HL-60/S4 (cell line): ENCODE measurements at regions not wholly inside any gene's neighbourhood (a gene's known extent, or its start where the extent isn't known, plus 50 kb on each side); places are given as distances from the start of the nearest gene placed in this dataset.

ENCODE experiments used
- in situ Hi-C: fragments of 300-500 bp; cut with MboI; formaldehyde crosslinking; loops from 2 replicates; pipeline ENCODE4 v1.14.3; 2022; ENCODE audit warnings: low sequenced_read_pairs

DNA sequence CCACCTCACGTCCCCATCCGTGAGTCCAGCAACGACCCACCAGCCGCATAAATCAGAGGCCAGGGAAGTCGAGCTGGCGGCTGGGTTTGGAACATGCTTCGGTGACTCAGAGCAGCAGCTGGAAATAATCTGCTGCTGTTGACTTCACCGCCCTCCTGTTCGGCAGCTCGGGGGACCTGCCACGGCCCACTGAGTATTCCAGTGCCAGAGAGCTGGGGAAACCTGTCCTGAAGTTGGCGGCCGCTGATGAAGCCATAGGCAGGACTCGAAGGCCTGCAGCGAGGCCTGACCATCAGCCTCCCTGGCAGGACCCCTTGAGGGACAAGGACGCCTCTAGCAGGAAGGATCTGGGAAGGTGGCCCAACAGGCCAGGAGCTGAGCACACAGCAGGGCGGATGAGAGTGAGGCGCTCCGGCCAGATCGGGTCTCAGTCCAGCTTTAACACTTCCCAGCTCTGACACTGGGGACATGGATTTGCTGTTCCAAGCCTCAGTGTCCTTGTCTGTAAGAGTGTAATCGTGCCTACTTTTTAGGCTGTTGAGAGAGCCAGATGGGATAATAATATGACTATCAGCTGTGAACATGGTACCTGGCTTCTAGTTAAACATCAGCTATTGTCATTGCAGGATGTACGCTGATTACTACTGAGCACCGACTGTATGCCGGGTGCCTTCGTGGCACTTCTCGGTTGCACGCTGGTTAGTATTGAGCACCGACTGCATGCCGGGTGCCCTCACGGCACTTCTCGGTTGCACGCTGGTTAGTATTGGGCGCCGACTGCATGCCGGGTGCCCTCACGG is 50.4 kb upstream of the CIBAR2 start:
- in situ Hi-C loops = no loop called here

DNA sequence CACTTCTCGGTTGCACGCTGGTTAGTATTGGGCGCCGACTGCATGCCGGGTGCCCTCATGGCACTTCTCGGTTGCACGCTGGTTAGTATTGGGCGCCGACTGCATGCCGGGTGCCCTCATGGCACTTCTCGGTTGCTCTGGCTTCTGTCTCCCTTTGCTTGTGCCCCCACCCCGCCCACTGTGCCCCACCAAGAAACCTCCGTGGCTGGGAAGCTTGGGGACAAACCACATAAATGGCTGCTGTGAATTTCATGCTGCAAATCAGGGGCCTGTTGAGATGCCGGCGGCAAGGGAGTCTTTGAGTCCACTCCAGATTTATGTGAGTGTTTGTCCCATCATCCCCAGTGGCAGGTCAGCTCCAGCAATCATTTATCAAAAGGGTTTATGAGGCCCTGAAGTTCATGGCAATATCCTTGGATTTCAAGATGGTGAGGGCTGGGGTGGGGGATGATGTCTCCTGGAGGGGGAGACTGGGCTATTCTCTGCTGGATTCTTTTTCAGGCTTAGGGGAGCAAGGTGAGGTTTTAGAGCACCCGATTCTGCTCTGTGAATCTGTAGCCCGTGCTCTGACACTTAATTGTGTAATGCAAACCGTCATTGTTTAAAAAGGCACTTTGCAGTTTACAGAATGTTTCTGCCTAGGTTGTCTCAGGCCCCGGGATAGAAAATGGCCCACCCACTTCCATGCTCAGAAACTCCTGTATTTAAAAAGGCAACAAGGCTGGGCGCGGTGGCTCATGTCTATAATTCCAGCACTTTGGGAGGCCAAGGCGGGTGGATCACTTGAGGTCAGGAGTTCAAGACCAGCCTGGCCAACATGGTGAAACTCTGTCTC is 51.2 kb upstream of the CIBAR2 start:
- in situ Hi-C loops = no loop called here

DNA sequence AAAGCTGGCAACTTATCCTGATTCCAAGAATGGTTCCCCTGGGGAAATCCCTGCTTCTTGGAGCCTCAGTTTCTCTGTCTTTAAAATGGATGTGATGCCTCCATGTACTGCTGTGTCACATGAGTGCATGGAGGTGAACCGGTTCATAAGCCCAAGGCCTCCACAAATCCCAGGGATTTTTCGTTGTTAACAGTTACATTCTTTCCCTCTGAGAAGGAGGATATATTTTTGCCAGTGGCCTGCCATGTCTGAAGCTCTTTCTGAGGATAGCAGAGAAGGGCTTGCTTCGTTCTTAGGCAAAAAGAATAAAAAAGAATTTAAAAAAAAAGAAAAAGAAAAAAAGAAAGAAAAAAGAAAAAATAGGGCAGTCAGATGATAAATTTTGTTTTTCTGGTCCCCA is 52.2 kb upstream of the CIBAR2 start:
- in situ Hi-C loops = no loop called here

DNA sequence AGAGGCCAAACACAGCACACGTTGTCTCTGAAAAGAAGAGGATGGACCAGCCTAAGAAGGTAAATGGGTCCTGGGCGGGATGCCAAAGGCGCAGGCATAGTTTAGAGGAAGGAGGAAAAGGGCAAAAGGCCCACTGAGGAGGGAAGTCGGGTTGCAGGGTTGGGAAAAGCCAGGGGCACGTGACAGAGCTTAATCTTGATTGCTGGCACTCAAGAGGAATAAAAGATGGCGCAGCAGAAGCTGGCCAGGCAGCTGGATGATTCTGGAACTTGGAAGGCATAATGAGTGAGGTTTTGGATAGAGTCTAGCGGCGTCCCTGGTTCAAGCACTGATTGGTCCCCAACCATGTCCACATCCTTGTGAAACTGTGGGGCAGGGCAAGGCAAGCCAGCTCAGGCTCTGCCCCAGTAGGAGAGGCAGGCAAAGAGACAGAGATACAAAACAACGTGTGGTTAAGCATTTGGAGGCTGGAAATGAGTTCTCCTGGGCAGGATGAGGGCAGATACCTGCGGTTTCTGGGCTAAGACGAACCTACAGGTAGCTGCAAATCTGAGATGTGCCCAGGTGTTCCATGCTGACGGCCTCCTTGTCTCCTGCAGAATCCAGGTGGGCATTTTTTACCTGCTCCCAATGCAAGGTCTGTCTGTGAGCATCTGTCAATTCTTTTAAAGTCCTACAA is 52.7 kb upstream of the CIBAR2 start:
- in situ Hi-C loops = no loop called here

DNA sequence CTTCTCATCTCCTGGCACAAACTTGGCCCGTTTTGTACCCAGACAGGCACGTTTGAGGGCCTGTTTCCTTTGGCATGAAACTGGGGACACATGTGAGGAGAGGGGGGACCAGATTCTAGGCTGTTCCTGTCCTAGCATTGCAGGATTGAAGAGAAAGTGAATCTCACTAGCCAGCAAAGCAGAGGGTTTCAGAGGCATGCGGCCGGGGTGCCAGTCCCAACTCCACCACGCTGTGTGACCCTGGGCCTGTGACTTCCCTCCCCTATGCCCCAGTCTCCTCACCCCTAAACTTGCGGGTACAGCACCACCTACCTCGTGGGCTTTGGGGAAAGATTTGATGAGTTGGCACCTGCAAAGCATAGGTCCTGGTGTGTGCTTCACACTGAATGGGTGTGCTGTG is 53.5 kb upstream of the CIBAR2 start:
- in situ Hi-C loops = no loop called here

DNA sequence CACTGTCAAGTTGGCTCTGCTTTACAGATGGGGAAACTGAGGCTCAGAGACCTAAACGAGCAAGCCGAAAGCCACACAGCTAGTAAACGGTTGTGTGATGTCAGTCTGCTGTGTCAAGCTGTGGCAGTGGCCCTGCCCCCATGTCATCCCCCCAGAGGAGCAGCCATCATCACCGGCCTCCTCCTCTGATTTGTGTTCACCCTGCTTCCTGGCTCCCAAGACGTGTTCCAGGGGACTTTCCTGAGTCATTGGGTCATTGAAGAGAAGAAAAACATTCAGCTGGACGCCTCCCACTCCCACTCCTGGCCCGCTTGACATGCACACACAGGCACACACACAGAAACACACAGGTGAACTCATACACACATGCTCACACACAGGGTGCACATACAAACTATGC is 54.0 kb upstream of the CIBAR2 start:
- in situ Hi-C loops = no loop called here

DNA sequence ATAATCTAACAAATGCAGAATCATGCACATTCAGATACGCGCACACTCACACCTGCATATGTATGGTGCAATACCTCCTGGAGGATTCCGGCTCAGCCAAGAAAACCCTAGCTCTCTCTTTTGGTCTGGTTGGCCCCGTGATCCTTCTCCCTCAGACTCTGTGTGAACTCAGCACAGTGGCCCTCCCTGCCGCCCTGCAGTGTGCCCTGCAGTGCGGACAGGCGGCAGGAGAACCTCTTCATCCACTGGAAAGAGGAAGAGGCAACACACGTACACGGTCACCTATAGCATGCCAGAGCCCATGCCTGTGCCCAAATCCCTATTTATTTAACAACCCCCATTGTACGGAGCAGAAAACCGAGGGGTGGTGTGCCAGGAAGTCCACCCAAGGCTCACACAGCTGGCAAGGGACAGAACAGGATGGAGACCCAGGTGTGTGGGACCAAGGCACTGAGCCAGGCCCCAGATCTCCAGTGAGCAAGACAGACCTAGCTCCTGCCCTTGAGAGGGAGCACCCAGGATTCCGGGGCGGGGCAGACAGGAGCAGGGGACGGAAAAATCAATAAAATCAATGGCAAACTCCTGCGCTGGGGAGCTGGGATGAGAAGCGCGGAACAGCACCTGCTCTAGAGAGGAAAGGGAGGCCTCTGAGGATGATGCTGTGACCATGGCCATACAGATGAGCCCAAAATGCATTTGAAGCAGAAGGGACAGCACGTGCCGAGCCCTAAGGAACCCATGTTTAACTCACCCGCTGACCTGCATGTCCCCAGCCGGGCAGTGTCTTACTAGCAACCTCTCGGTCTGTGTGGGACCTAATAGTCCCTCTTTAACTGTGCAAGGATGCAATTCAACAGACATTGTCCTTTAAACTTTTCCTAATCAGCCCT is 54.7 kb upstream of the CIBAR2 start:
- in situ Hi-C loops = no loop called here

DNA sequence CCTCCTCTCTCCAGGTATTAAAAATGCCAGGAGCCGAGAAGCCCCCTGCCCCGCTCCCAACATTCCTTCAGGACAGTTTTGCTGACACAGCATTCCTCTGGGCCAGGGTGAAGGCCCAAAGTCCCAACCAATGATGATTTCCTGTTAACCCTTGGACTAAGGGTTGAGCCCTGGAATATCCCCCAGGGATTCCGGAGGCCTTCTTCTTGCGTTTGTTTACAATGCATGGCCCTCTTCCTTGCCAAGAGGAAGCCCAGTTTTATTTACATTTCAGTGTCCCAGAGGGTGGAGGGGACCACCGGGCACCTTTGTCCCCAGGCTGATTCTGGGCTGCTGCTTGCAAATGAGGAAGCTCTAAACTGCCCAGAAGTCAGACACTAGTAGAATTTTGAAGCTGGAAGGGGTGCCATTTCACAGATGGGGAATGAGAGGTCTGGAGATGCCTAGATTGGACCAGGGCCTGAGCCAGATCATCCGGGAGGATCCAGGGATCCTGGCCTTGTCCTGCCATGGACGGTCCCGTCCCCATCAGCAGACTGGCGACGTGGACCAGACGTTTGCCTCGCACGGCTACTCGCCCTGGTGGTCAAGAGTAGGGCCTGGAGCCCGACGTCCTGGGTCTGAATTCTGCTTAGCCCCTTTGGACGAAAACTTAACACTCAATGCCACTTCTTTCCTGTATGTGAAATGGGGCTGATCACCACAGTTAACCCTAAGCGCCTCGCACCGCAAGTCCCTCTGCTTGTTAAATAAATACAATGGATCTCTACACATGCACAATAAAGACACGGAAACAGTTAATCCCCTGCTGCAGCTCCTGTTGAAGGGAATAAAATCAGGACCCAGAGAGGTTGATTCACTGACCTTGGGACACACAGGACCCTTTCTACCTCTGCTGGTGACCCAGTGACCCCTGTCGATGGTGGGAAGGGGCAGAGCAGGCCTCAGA is 55.6 kb upstream of the CIBAR2 start:
- in situ Hi-C loops = no loop called here

DNA sequence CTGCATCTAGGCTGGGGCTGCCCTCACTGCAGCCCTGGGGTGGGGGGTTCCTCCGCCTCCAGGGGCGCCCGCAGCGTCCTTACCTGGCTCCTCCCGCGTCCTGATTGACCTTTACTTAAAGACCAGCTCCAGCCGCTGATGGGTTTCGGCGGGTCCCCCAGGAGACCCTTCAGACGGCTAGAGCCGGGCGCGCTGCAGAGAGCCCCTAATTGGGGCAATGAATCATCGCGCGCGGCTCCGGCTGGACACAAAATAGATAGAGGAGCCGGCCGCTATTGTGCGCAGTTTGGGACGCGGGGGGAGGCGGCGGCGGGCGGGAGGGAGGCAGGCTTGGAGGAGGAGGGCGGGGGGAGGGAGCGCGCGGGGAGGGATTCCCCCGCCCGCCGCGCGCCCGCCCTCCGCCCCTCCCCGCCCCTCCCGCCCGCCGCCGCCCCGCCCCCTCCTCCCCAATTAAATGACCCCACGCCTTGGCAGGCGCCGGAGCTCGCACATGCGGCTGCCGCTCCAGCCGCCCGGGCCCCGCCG is 56.5 kb upstream of the CIBAR2 start:
- in situ Hi-C loops = no loop called here

DNA sequence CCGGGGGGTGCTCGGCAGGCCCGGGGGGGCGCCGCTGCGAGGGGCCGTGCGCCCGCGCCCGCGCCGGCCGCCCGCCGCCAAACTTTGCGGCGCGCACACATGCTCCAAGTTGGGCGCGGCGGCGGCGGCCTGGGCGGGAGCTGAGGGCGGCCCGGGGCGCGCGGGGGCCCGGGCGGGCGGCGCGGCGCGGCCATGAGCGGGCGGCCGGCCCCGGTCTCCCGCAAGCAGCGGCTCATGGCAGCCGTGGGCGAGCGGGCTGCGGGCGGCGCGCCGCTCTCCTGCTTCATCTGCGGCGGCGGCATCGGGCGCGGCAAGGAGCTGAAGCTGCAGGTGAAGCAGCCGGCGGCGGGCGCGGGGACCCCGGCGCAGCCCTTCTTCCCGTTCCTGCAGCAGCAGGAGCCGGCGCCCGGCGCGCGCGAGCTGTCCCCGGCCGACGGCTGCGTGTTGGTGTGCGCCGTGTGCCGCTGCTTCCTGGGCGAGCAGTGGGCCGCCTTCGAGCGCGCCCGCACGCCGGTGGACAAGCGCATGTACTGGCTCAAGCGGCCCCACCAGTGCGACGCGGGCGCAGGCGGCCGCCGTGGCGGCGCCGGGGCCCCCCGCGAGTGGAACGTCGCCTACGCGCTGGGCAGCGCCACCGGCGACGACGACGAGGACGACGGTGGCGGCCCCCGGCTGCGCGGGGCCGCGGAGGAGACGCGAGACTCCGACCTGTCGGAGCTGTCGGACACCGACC is 57.2 kb upstream of the CIBAR2 start:
- in situ Hi-C loops = no loop called here

DNA sequence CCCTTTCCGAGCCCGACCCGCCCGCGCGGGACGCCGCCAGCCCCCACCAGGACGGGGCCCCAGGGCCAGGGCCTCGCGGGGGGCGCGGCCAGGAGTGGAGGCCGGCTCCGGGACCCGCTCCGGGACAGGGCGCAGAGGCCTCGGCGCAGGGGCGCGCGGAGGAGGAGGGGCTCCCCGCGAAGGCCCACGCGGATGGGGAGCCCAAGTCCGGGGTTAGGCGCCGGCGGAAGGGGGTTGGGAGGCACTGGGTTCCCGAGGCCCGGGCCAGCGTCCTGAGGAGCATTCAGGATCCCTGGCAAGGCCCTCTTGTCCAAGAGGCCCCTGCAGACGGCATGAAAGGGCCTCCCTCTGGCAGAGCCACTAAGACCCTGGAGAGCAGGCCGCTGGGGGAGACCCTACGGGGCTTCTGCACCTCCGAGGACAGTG is 57.8 kb upstream of the CIBAR2 start:
- in situ Hi-C loops = no loop called here

DNA sequence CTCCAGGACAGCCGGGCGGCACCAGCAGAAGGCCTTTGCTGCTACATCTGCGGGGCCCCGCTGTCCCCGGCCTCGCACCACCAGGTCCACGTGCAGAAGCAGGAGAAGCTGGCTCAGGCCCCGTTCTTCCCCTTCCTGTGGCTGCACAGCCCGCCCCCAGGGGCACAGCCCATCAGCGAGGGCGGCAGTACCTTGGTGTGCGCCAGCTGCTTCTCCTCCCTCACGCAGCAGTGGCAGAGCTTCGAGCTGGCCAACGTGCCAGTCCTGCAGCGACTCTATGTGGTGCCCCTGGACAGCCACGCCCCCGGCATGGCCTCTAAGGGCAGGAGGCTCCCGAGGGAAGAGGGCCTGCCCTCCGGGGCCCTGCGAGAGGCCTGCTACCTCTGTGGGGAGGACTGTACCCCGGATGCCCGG is 58.3 kb upstream of the CIBAR2 start:
- in situ Hi-C loops = no loop called here

DNA sequence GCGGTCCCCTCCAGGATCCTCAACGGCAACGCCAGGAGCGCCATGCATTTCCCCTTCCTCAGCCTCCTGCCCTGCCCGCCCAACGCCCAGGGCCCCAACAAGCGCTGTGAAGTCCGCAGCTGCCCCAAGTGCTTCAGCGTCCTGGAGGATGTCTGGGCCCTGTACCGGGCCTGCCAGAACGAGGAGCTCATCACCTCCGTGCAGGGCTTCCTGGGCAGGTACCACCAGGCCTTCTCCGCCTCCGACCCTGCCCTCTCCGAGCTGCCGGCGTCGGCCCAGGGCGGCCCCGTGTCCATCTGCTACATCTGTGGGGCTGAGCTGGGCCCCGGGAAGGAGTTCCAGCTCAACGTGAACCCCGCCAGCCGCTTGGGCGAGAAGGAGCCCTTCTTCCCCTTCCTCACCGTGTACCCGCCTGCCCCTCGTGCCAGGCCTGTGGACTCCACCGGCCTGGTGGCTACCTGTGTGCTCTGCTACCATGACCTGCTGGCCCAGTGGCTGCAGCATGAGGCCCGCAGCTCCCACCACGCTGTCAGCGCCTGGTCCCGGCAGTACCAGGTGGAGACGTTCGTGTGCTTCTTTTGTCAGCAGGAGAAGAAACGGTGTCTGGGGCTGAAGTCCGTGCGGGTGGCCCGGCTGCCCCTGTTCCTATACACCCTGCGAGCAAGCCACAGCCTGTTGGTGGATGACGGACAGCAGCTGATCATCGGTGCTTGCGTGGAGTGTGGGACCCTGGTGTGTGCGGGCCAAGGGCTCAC is 58.9 kb upstream of the CIBAR2 start:
- in situ Hi-C loops = no loop called here

DNA sequence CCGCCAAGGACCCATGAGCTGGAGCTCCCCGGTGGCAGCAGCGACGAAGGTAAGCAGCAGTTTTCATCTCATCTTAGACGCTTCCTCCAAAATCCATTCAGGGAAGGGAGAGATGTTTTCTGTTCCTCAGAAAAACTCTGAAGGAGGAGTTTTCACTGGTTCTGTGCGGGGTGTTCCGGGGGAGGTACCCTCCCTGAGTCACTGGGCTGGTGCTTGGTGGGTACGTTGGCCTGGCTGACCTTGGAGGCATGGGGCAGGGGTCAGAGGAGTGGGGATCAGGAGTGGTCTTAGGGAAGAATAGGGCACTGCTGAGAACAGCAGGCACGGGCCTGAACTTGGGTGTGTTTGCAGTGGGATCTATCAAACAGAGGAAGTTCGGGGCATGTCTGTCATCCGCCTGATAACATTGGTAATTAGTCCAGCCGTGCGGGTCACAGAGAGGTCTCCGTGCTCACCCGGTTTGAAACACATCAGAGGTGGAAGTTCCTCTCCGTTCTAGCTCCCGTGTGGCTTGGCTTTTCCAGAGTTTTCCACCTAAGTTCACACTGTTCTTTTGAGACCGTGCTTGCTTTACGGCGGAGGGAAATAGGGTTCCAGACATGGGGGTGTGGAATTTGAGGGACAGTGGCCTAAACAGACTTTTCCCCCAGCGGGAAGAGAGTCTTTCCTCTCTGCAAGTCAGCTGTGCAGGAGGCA is 59.6 kb upstream of the CIBAR2 start:
- in situ Hi-C loops = no loop called here

DNA sequence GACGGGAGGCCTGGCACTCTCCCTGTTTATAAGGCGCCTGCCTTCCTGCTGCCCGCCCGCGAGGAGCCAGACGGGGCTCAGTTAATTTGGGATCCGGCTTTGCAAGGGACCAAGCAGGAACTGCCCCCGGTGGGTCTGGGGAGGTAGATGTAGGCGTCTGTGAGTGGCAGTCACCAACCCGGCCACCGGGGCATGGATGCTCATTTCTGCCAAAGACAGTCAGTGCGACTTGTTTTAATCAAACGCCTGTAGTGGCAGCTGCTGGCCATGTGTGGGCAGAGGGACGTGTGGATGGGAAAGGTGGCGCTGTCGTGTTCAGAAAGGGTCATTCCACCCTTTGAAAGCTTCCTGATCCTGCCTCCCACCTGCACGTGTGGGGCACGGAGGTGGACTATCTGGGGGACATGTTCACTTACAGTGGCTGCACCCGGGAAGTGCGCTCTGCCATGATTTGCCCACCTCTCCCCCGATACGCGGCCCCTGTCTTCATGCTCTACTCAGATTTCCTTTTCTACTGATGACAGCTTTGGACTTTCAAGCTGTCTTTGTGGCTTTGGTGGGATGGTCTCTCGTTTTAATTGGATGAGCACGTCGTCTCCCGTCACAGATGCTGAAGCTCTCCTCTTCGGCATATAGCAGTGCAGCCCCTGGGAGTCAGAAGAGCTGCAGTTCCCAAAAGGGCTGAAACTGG is 60.3 kb upstream of the CIBAR2 start:
- in situ Hi-C loops = no loop called here

DNA sequence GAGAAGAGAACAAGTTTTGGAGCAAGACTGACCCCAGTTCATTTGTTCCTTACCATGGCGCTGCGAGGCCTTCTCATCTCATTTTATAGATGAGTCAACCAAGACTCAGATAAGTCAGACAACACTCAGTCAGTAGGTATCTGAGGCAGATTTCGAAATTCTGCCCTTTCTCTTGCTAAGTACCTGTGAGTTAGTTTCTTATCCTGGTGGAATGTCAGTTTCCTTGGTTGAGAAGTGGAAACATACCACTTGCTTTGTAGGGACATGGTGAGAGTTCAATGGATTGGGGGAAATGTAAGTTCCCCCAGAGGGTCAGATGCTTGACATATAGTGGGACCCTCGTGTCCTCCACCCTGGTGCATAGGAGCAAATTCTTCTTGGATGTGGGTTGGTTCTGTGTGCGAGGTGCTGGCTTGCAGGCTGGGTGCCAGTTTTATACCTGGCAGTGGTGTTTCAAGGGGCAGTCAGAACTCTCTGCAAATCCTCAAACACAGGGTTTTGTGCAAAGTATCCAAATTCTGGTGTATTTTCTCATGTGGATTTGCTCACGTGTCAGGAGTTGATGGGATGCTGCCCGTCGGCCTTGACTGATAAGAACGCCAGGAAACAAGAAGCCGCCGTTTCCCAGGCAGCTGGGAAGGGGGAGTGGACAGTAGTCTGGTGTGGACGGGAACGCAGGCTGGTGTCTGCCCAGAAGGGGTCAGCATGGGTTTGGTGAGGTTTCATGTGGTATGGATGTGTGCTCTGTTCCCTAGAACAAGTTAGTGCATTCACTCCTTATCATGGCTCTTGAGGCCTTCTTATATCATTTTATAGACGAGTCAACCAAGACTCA is 61.1 kb upstream of the CIBAR2 start:
- in situ Hi-C loops = no loop called here
